ENCODE measurements at regions not wholly inside any gene's neighbourhood (a gene's known extent, or its start where the extent isn't known, plus 50 kb on each side); places are given as distances from the start of the nearest gene placed in this dataset.

DNA sequence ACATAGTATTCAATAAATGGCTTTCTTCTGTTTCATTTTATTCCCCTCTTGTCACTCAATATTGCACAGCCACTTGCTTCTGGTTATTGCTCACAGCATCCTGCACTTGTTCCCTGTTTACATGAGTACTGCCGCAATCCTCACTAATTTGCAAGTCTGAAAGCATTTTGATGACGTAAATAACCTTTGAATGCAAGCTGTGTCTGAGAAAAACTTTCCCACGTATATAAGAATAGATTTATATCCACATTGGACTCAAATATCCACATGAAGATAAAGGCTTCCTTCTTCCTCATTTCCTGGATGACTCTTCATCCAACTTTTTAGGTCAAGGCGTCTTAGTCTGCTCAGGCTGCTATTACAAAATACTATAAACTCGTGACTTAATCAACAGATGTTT, 88.2 kb upstream of the DAP start:
- H3K36me3 ChIP-seq (ENCODE audit: control insufficient read depth, insufficient read depth, low read length): no peaks in the 10 kb centered on the region
- H3K9me3 ChIP-seq (ENCODE audit: control insufficient read depth, low read length): no peaks in the 10 kb centered on the region
- H3K27ac ChIP-seq (ENCODE audit: low read depth, low read length, severe bottlenecking): no peak overlapping the region
- no peaks in the 10 kb centered on the region for H3K4me1 ChIP-seq (ENCODE audit: control insufficient read depth, insufficient read depth, low read length, poor library complexity, severe bottlenecking)
- 86 to 87% methylated on average over 4 to 5 of the region's 5 CpGs for WGBS, 2 experiments (ENCODE audit: insufficient coverage in 2 of 2)
- H3K4me3 ChIP-seq (ENCODE audit: extremely low read depth, insufficient read depth, low read length, poor library complexity, severe bottlenecking): no peak overlapping the region

GRCh38 chr5:10844016-10844415, 83.0 kb upstream of the DAP start:
- Histone ChIP-seq H3K4me1 (ENCODE audit: control insufficient read depth, insufficient read depth, low read length, poor library complexity, severe bottlenecking) (no peaks in the 10 kb centered on the region), H3K4me3 (ENCODE audit: extremely low read depth, insufficient read depth, low read length, poor library complexity, severe bottlenecking) (no peak overlapping the region), H3K27ac (ENCODE audit: low read depth, low read length, severe bottlenecking) (no peak overlapping the region), H3K9me3 (ENCODE audit: control insufficient read depth, low read length) (peaks cover 9% of the 10 kb centered on the region), H3K36me3 (ENCODE audit: control insufficient read depth, insufficient read depth, low read length) (no peaks in the 10 kb centered on the region)
- WGBS, 2 experiments (ENCODE audit: insufficient coverage in 2 of 2): 59 to 65% methylated on average over 3 to 4 of the region's 4 CpGs

DNA sequence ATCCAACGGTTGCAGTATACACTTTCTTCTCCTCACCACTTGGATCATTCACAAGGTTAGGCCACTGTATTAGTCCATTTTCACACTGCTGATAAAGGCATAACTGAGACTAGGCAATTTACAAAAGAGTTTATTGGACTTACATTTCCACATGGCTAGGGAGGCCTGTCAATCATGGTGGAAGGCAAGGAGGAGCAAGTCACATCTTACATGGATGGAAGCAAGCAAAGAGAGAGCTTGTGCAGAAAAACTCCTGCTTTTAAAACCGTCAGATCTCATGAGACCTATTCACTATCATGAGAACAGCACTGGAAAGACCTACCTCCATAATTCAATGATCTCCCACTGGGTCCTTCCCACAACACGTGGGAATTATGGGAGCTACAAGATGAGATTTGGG, 81.8 kb upstream of the DAP start:
- Histone ChIP-seq H3K27ac (ENCODE audit: low read depth, low read length, severe bottlenecking) (no peak overlapping the region), H3K9me3 (ENCODE audit: control insufficient read depth, low read length) (peaks cover 9% of the 10 kb centered on the region), H3K4me1 (ENCODE audit: control insufficient read depth, insufficient read depth, low read length, poor library complexity, severe bottlenecking) (no peaks in the 10 kb centered on the region), H3K4me3 (ENCODE audit: extremely low read depth, insufficient read depth, low read length, poor library complexity, severe bottlenecking) (no peak overlapping the region), H3K36me3 (ENCODE audit: control insufficient read depth, insufficient read depth, low read length) (no peaks in the 10 kb centered on the region)
- WGBS, 2 experiments (ENCODE audit: insufficient coverage in 2 of 2): 87 to 90% methylated on average over 2 to 3 of the region's 3 CpGs

GRCh38 chr5:10839916-10840599, 79.0 kb upstream of the DAP start:
- Histone ChIP-seq H3K27ac (ENCODE audit: low read depth, low read length, severe bottlenecking) (no peak overlapping the region), H3K4me1 (ENCODE audit: control insufficient read depth, insufficient read depth, low read length, poor library complexity, severe bottlenecking) (no peaks in the 10 kb centered on the region), H3K36me3 (ENCODE audit: control insufficient read depth, insufficient read depth, low read length) (no peaks in the 10 kb centered on the region), H3K9me3 (ENCODE audit: control insufficient read depth, low read length) (peaks cover 9% of the 10 kb centered on the region), H3K4me3 (ENCODE audit: extremely low read depth, insufficient read depth, low read length, poor library complexity, severe bottlenecking) (no peak overlapping the region)
- 74 to 93% methylated on average over 3 of the region's 3 CpGs for WGBS, 2 experiments (ENCODE audit: insufficient coverage in 2 of 2)

- Histone ChIP-seq H3K36me3 (ENCODE audit: control insufficient read depth, insufficient read depth, low read length) (no peaks in the 10 kb centered on the region), H3K4me3 (ENCODE audit: extremely low read depth, insufficient read depth, low read length, poor library complexity, severe bottlenecking) (no peak overlapping the region), H3K4me1 (ENCODE audit: control insufficient read depth, insufficient read depth, low read length, poor library complexity, severe bottlenecking) (no peaks in the 10 kb centered on the region), H3K27ac (ENCODE audit: low read depth, low read length, severe bottlenecking) (no peak overlapping the region), H3K9me3 (ENCODE audit: control insufficient read depth, low read length) (peaks cover 9% of the 10 kb centered on the region)
- WGBS, 2 experiments (ENCODE audit: insufficient coverage in 2 of 2): 81% methylated on average over 2 of the region's 3 CpGs
Observed at GRCh38 chr5:10839118-10839517, 78.1 kb upstream of the DAP start.

DNA sequence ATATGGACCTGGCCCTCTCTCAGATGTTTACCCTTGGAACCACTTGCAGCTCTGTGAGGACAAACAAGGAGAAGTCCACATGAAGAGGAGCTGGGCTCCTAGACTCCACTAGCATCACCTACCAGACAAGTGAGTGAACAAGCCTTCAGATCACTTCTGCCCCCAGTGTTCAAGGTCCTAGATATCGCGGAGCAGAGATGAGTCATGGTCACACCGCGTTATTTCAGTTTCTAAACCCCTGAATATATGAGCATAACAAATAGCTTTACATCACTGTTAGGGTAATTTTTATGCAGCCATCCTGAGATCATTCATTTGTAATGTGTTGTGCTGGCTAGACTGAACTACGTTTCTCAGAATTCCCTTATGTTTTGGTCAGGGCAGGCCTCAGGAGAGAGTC, 77.0 kb upstream of the DAP start:
- 100% methylated on average over 1 of the region's 5 CpGs for WGBS, 2 experiments (ENCODE audit: insufficient coverage in 2 of 2)
- Histone ChIP-seq H3K9me3 (ENCODE audit: control insufficient read depth, low read length) (no peaks in the 10 kb centered on the region), H3K4me1 (ENCODE audit: control insufficient read depth, insufficient read depth, low read length, poor library complexity, severe bottlenecking) (peaks cover under 1% of the 10 kb centered on the region), H3K4me3 (ENCODE audit: extremely low read depth, insufficient read depth, low read length, poor library complexity, severe bottlenecking) (no peak overlapping the region), H3K36me3 (ENCODE audit: control insufficient read depth, insufficient read depth, low read length) (no peaks in the 10 kb centered on the region), H3K27ac (ENCODE audit: low read depth, low read length, severe bottlenecking) (no peak overlapping the region)

DNA sequence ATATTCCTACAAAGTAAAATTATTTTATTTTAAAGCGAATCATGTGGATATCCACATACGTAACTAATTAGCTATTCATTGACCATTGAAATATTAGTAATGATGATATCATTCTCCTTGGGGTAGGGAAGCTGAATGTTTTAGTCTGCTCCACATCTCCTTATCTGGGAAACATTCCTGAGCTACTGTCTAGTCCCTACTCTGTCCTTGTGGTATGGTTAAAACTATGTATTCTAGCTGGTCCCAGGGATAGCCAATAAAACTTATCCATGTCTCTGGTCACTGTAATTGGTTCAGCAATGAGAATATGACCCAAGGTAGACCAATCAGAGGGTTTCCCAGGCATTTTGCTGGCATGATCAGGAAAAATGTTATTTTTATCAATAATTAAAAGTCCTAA, 76.0 kb upstream of the DAP start:
- no peak overlapping the region for H3K27ac ChIP-seq (ENCODE audit: low read depth, low read length, severe bottlenecking)
- peaks cover 5% of the 10 kb centered on the region for H3K4me1 ChIP-seq (ENCODE audit: control insufficient read depth, insufficient read depth, low read length, poor library complexity, severe bottlenecking)
- no peaks in the 10 kb centered on the region for H3K36me3 ChIP-seq (ENCODE audit: control insufficient read depth, insufficient read depth, low read length)
- no peaks in the 10 kb centered on the region for H3K9me3 ChIP-seq (ENCODE audit: control insufficient read depth, low read length)
- WGBS, 2 experiments (ENCODE audit: insufficient coverage in 2 of 2): no CpG with 5 or more reads among the region's 2 CpGs
- no peak overlapping the region for H3K4me3 ChIP-seq (ENCODE audit: extremely low read depth, insufficient read depth, low read length, poor library complexity, severe bottlenecking)

DNA sequence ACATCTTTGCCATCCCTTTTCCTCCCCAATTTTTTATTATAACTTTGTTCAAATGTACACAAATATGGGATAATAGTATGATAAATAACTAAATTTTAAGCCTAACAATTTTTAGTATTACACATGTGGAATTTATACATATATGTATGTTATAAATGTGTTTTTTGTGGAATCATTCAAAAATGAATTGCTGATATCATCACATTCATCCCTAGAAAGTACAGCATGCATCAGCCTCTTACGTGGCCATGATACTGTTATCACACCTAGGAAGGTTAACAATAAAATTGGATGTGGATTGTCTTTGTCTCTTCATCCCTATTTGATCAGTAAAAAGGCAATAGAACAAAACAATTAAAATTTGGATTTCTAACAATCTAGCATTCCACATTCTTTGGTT, 73.7 kb upstream of the DAP start:
- H3K36me3 ChIP-seq (ENCODE audit: control insufficient read depth, insufficient read depth, low read length): no peaks in the 10 kb centered on the region
- H3K4me1 ChIP-seq (ENCODE audit: control insufficient read depth, insufficient read depth, low read length, poor library complexity, severe bottlenecking): peaks cover 10% of the 10 kb centered on the region
- H3K9me3 ChIP-seq (ENCODE audit: control insufficient read depth, low read length): no peaks in the 10 kb centered on the region
- no peak overlapping the region for H3K27ac ChIP-seq (ENCODE audit: low read depth, low read length, severe bottlenecking)
- no CpG with 5 or more reads among the region's 1 CpG for WGBS, 2 experiments (ENCODE audit: insufficient coverage in 2 of 2)
- H3K4me3 ChIP-seq (ENCODE audit: extremely low read depth, insufficient read depth, low read length, poor library complexity, severe bottlenecking): no peak overlapping the region

DNA sequence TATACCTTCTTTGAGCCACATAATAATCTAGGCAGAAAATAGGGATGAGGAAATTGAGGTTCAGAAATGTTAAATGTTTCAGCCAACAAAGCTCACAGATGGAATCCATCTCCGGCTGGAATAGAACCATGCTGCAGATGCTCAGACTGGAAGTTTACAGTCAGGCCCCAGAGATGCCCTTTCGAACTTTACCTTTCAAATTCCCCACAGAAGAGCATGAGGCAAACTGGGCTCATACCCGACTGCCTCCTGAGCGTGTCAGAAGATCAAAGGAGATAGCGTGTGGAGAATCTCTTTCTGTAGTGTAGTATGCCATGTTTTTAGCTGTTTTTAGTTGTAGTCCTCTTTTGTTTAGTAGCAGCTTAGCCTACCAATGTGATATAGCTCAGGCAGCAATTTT, 72.0 kb upstream of the DAP start:
- H3K4me3 ChIP-seq (ENCODE audit: extremely low read depth, insufficient read depth, low read length, poor library complexity, severe bottlenecking): no peak overlapping the region
- H3K4me1 ChIP-seq (ENCODE audit: control insufficient read depth, insufficient read depth, low read length, poor library complexity, severe bottlenecking): peaks cover 10% of the 10 kb centered on the region
- H3K36me3 ChIP-seq (ENCODE audit: control insufficient read depth, insufficient read depth, low read length): no peaks in the 10 kb centered on the region
- WGBS, 2 experiments (ENCODE audit: insufficient coverage in 2 of 2): 100% methylated on average over 2 of the region's 5 CpGs
- no peaks in the 10 kb centered on the region for H3K9me3 ChIP-seq (ENCODE audit: control insufficient read depth, low read length)
- H3K27ac ChIP-seq (ENCODE audit: low read depth, low read length, severe bottlenecking): no peak overlapping the region

DNA sequence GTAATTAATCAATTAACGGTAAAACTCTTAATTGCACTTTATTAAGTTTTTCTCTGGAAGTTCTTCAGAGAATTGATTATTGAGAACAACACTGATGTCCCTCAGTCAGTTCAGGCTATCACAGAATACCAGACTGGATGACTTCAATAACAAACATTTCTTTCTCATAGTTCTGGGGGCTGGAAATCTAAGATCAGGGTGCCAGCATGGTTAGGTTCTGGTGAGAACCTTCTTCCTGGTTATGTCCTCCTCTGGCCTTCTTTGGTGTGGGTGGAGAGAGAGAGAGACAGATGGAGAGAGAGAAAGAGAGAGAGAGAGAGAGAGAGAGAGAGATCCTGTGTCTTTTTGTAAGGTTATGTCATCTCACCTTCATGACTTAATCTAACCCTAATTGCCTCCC, 71.4 kb upstream of the DAP start:
- Histone ChIP-seq H3K9me3 (ENCODE audit: control insufficient read depth, low read length) (no peaks in the 10 kb centered on the region), H3K4me1 (ENCODE audit: control insufficient read depth, insufficient read depth, low read length, poor library complexity, severe bottlenecking) (peaks cover 10% of the 10 kb centered on the region), H3K4me3 (ENCODE audit: extremely low read depth, insufficient read depth, low read length, poor library complexity, severe bottlenecking) (no peak overlapping the region), H3K27ac (ENCODE audit: low read depth, low read length, severe bottlenecking) (no peak overlapping the region), H3K36me3 (ENCODE audit: control insufficient read depth, insufficient read depth, low read length) (no peaks in the 10 kb centered on the region)
- 100% methylated on average over 1 of the region's 1 CpG; no CpG with 5 or more reads in 1 of the 2 experiments for WGBS, 2 experiments (ENCODE audit: insufficient coverage in 2 of 2)

GRCh38 chr5:10831419-10831818, 70.4 kb upstream of the DAP start:
- no peak overlapping the region for H3K4me3 ChIP-seq (ENCODE audit: extremely low read depth, insufficient read depth, low read length, poor library complexity, severe bottlenecking)
- H3K27ac ChIP-seq (ENCODE audit: low read depth, low read length, severe bottlenecking): no peak overlapping the region
- no peaks in the 10 kb centered on the region for H3K36me3 ChIP-seq (ENCODE audit: control insufficient read depth, insufficient read depth, low read length)
- H3K4me1 ChIP-seq (ENCODE audit: control insufficient read depth, insufficient read depth, low read length, poor library complexity, severe bottlenecking): peaks cover 10% of the 10 kb centered on the region
- no peaks in the 10 kb centered on the region for H3K9me3 ChIP-seq (ENCODE audit: control insufficient read depth, low read length)
- 96 to 100% methylated on average over 1 to 4 of the region's 7 CpGs for WGBS, 2 experiments (ENCODE audit: insufficient coverage in 2 of 2)

Data from mesodermal cell (in vitro differentiated cells).